Peyer's patch (tissue), 4 donors: ENCODE measurements at regions not wholly inside any gene's neighbourhood (a gene's known extent, or its start where the extent isn't known, plus 50 kb on each side); places are given as distances from the start of the nearest gene placed in this dataset.
A peak's percentile ranks its signal among the peaks of the same experiment; 100 is the strongest.
"Not testable (repeated sequence)": the region's sequence is repeated elsewhere in the genome, so short reads cannot be mapped to it uniquely, and the experiment has no call there.

Experiments
- DNase-seq, 3 donors: peaks; one replicate each; pipeline ENCODE4 v3.0.0-alpha.2; 2017 to 2019
- H3K27ac ChIP-seq, 4 donors: fragments of 200-600 bp; sonication (generic); one replicate each; pipeline ENCODE4 v1.5.1; 2016 to 2019
- H3K27me3 ChIP-seq, 2 donors: fragments of 200-600 bp; sonication (generic); one replicate each; pipeline ENCODE4 v1.5.1; 2019
- H3K36me3 ChIP-seq, 3 donors: fragments of 200-600 bp; sonication (generic); one replicate each; pipeline ENCODE4 v1.5.1; 2016 to 2019
- H3K4me1 ChIP-seq, 4 donors: fragments of 200-600 bp; sonication (generic); one replicate each; pipeline ENCODE4 v1.5.1; 2016 to 2019
- H3K4me3 ChIP-seq, 4 donors: fragments of 200-600 bp; sonication (generic); 1 replicate in 3 of 4; 2 replicates in 1 of 4; pipeline ENCODE4 v1.5.1; 2016 to 2019; ENCODE audit warnings: mild to moderate bottlenecking in 1 of 4
- H3K9me3 ChIP-seq, 4 donors: fragments of 200-600 bp; sonication (generic); one replicate each; pipeline ENCODE4 v1.5.1; 2016 to 2019; ENCODE audit warnings: mild to moderate bottlenecking in 1 of 4
- POLR2A ChIP-seq, 2 donors: fragments of 450-650 bp; IDR thresholded peaks; one replicate each; pipeline ENCODE4 v1.5.1; 2017; ENCODE audit warnings: antibody characterized with exemption in 2 of 2, mild to moderate bottlenecking in 2 of 2, moderate library complexity in 2 of 2
- TF ChIP-seq, protein P1 (sequence below), 6 experiments: fragments of 450-650 bp in 4 of 6; fragments of 200-600 bp in 2 of 6; sonication (generic) in 1 of 6; IDR thresholded peaks; one replicate each; pipeline ENCODE4 v1.5.1; 2017 to 2019; ENCODE audit warnings: antibody characterized with exemption in 6 of 6, mild to moderate bottlenecking in 3 of 6, moderate library complexity in 1 of 6

DNA sequence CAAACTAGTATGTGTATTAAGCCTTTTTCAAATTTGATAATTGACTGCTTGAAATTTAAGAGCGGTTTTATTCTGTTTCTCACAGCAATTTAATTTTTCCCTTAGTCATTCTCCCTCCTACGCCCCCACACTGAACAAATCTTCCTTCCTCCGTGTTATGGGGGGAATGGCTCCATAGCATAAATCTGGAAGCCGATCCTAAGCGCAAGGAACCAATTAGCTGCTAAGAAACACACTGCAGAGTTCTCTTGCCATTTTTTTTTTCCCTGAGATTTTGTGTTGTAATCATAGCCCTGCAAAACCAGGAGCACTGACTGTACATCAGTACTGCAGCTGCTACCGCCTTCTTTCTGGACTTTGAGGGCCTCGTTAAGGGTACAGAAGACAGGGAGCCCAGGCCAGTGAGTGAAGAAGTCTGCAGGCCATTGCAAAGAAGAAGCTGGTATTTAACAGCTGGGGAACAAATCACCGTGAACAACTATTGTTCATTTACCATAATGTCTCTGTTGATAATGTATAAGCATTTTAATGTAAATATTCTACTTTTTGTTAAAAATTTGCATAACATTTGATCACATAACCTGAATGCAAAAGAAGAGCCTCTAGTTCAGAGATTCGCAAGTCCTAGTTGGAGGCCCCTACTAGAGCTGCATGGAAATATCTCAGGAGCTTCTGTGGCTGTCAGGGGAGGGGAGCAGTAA, 264.0 kb downstream of the LRATD1 start:
- TF ChIP-seq POLR2A (IDR thresholded peaks at IDR 0.05) = no peak
- TF ChIP-seq, protein P1, sequence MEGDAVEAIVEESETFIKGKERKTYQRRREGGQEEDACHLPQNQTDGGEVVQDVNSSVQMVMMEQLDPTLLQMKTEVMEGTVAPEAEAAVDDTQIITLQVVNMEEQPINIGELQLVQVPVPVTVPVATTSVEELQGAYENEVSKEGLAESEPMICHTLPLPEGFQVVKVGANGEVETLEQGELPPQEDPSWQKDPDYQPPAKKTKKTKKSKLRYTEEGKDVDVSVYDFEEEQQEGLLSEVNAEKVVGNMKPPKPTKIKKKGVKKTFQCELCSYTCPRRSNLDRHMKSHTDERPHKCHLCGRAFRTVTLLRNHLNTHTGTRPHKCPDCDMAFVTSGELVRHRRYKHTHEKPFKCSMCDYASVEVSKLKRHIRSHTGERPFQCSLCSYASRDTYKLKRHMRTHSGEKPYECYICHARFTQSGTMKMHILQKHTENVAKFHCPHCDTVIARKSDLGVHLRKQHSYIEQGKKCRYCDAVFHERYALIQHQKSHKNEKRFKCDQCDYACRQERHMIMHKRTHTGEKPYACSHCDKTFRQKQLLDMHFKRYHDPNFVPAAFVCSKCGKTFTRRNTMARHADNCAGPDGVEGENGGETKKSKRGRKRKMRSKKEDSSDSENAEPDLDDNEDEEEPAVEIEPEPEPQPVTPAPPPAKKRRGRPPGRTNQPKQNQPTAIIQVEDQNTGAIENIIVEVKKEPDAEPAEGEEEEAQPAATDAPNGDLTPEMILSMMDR (IDR thresholded peaks at IDR 0.05) = no peak
- Histone ChIP-seq H3K9me3 (no peaks in the 10 kb centered on the region), H3K4me3 (no peak overlapping the region), H3K4me1 (no peaks in the 10 kb centered on the region), H3K36me3 (no peaks in the 10 kb centered on the region), H3K27me3 (no peaks in the 10 kb centered on the region), H3K27ac (no peak overlapping the region)
- no peak for DNase-seq

DNA sequence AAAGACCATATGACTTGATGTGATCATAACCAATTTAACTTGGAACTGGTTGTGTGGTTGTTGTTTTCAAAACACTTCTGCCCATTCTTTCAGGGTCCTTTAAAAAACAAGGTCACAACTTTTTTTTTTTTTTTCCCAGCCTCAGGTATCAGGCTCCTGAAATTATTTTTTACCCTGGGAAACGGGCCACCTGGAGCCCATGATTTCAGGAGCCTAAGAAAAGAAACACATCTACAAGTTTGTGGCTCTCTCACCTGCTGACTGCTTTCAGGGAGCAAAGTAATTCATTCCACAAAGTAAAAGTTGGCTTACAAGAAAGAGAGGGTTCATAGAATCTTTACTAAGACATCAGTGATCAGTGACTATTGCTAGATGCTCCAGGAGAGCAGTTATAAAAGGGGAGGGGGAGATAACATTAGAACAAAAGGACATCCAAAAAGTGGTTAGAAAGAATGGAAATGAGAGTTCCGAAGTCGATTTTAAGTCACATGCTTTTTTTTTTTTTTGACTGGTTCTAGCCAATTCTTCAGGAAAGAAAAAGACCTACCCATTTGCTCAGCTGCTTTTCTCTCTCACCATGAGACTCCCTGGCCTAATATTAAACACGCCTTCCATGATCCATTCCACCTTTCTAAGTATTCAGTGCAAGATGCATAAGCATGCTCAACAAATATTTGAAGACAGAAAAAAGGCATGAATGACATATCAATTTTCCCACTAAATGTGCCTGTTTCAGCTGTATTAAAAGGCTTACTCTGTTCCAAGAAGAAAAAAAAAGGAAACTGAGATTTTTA, 267.3 kb downstream of the LRATD1 start:
- TF ChIP-seq, protein P1 (IDR thresholded peaks at IDR 0.05) = no peak
- no peak for TF ChIP-seq POLR2A (IDR thresholded peaks at IDR 0.05)
- Histone ChIP-seq H3K9me3 (no peaks in the 10 kb centered on the region), H3K36me3 (no peaks in the 10 kb centered on the region), H3K4me1 (no peaks in the 10 kb centered on the region), H3K27ac (no peak overlapping the region), H3K4me3 (no peak overlapping the region), H3K27me3 (no peaks in the 10 kb centered on the region)
- DNase-seq = no peak

- Histone ChIP-seq H3K9me3 (no peaks in the 10 kb centered on the region), H3K4me1 (no peaks in the 10 kb centered on the region), H3K36me3 (no peaks in the 10 kb centered on the region), H3K4me3 (no peak overlapping the region), H3K27me3 (no peaks in the 10 kb centered on the region), H3K27ac (no peak overlapping the region)
- no peak for DNase-seq
- no peak for TF ChIP-seq POLR2A (IDR thresholded peaks at IDR 0.05)
- TF ChIP-seq, protein P1 (IDR thresholded peaks at IDR 0.05) = no peak
Measured at GRCh38 chr2:14901737-14902136, 269.2 kb downstream of the LRATD1 start.

- no peaks in the 10 kb centered on the region for H3K4me1 ChIP-seq
- no peaks in the 10 kb centered on the region for H3K36me3 ChIP-seq
- no peaks in the 10 kb centered on the region for H3K27me3 ChIP-seq
- no peaks in the 10 kb centered on the region for H3K9me3 ChIP-seq
- TF ChIP-seq, protein P1 (IDR thresholded peaks at IDR 0.05) = no peak
- TF ChIP-seq POLR2A (IDR thresholded peaks at IDR 0.05) = no peak
- no peak overlapping the region for H3K4me3 ChIP-seq
- no peak for DNase-seq
- H3K27ac ChIP-seq = no peak overlapping the region
Measured at GRCh38 chr2:14902953-14903352, 270.4 kb downstream of the LRATD1 start.

GRCh38 chr2:14903709-14904374, 271.3 kb downstream of the LRATD1 start:
- DNase-seq = peak in 2 of 3 donors; percentile 53 to 67
- no peaks in the 10 kb centered on the region for H3K4me1 ChIP-seq
- H3K27ac ChIP-seq = no peak overlapping the region
- H3K27me3 ChIP-seq = no peaks in the 10 kb centered on the region
- no peaks in the 10 kb centered on the region for H3K36me3 ChIP-seq
- TF ChIP-seq POLR2A (IDR thresholded peaks at IDR 0.05) = no peak
- TF ChIP-seq, protein P1 (IDR thresholded peaks at IDR 0.05) = peak in 4 of 6 experiments; percentile 40 to 69 (median 58)
- H3K9me3 ChIP-seq = no peaks in the 10 kb centered on the region
- H3K4me3 ChIP-seq = no peak overlapping the region

GRCh38 chr2:14904378-14904777, 271.9 kb downstream of the LRATD1 start:
- not testable (repeated sequence) for H3K4me1 ChIP-seq, H3K27ac ChIP-seq

More at GRCh38 chr2:14904378-14904777, 271.9 kb downstream of the LRATD1 start:
- H3K36me3 ChIP-seq, H3K4me3 ChIP-seq, H3K9me3 ChIP-seq, H3K27me3 ChIP-seq, DNase-seq: not testable (repeated sequence)
